ENCODE measurements at regions not wholly inside any gene's neighbourhood (a gene's known extent, or its start where the extent isn't known, plus 50 kb on each side); places are given as distances from the start of the nearest gene placed in this dataset.

GRCh38 chr10:14451341-14451740, 120.6 kb upstream of the FRMD4A start:
- TF ChIP-seq PBX3 (IDR thresholded peaks at IDR 0.05) (no peak), EP300 (IDR thresholded peaks at IDR 0.05; ENCODE audit: borderline replicate concordance in 1 of 2, low read depth in 1 of 2, low read length in 1 of 2) (no peak), CTCF (IDR thresholded peaks at IDR 0.05) (no peak), TAF1 (IDR thresholded peaks at IDR 0.05; ENCODE audit: borderline replicate concordance, low read depth, low read length) (no peak), RAD21 (IDR thresholded peaks at IDR 0.05; ENCODE audit: low read length) (no peak), SIN3A (IDR thresholded peaks at IDR 0.05; ENCODE audit: borderline replicate concordance, low read depth, low read length) (no peak), JUND (IDR thresholded peaks at IDR 0.05) (no peak), POLR2AphosphoS5 (IDR thresholded peaks at IDR 0.05; ENCODE audit: low read depth, low read length) (no peak), TEAD4 (IDR thresholded peaks at IDR 0.05; ENCODE audit: borderline replicate concordance, insufficient read depth) (no peak), USF1 (IDR thresholded peaks at IDR 0.05; ENCODE audit: borderline replicate concordance, low read depth) (no peak), YY1 (IDR thresholded peaks at IDR 0.05; ENCODE audit: low read depth) (no peak), REST (IDR thresholded peaks at IDR 0.05; ENCODE audit: low read depth, low read length) (no peak), ZBTB33 (IDR thresholded peaks at IDR 0.05; ENCODE audit: borderline replicate concordance, low read depth) (no peak), FOSL2 (IDR thresholded peaks at IDR 0.05; ENCODE audit: borderline replicate concordance, low read depth) (no peak)

Measured in SK-N-SH (cell line).